Skeletal muscle cell (primary cell): ENCODE measurements at regions not wholly inside any gene's neighbourhood (a gene's known extent, or its start where the extent isn't known, plus 50 kb on each side); places are given as distances from the start of the nearest gene placed in this dataset.
A peak's percentile ranks its signal among the peaks of the same experiment; 100 is the strongest.

Experiments
- DNase-seq: peaks from one replicate; pipeline ENCODE4 v3.0.0-alpha.2; 2010; ENCODE audit warnings: low read depth
- H3K4me3 ChIP-seq: 2 replicates; pipeline ENCODE4 v1.5.1; 2011; ENCODE audit warnings: low read depth, mild to moderate bottlenecking, control low read depth, low read length, moderate library complexity

DNA sequence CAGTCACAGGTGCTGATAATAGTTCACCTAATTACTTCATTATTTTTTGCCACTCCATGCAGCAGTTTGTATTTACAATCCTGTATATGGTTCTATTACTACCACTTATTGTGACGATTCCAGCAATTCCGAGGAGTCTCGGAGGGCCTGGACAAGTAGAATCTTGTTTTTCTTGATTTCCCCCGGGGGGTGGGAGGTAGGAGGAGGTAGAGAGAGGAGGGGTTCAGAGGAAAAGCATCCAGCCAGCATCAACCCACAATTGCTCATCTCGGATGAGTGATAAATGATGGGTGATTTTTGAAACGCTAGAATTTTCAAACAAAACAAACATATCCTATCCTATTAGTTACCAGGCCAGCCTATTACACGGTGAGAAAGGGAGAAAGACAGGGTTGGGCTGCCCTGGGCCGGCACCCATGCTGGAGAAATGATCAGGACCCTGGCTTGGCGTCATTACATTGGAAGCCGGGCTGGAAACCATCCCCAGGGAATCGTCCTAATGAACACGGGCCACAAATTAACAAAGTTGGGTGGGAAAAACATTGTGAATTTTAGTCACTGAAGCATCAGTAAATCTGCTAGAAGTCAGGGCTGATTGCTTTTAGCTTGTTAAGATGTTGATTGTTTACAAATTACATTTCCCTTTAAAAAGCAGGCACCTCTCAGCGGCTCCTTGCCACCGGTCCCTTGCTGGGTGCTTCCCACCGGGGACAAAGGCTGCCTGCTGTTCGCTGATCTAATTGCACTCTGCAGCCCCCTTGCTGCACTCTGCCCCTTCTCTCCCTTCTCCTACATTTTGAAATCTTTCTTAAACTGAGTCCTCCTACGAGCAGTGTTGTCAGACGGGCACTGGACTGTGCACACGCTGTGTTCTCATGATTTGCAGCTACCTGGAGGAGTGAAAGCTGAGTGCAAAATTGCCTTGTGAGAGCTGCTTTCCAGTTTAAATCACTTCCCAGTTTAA, 95.5 kb downstream of the FAM204A start:
- no peak for DNase-seq
- H3K4me3 ChIP-seq: no peak overlapping the region

DNA sequence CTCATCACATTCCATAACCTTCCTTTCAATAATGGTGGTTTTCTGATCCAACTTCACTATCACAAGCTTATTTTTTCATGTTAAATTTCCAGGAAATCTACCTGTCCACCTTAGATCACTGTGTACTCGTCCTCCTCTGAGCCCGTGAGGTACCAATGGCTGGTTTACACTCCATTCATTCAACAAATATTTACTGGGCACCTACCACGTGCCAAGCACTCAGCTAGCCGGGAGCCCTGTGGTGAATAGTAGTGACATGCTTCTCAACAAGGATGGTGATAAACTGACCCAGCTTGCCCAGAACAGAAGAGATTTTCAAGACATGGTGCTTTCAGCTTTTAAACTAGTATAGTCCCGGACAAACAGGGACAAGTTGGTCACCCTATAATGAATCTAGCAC, 98.2 kb downstream of the FAM204A start:
- no peak for DNase-seq
- H3K4me3 ChIP-seq: no peak overlapping the region

DNA sequence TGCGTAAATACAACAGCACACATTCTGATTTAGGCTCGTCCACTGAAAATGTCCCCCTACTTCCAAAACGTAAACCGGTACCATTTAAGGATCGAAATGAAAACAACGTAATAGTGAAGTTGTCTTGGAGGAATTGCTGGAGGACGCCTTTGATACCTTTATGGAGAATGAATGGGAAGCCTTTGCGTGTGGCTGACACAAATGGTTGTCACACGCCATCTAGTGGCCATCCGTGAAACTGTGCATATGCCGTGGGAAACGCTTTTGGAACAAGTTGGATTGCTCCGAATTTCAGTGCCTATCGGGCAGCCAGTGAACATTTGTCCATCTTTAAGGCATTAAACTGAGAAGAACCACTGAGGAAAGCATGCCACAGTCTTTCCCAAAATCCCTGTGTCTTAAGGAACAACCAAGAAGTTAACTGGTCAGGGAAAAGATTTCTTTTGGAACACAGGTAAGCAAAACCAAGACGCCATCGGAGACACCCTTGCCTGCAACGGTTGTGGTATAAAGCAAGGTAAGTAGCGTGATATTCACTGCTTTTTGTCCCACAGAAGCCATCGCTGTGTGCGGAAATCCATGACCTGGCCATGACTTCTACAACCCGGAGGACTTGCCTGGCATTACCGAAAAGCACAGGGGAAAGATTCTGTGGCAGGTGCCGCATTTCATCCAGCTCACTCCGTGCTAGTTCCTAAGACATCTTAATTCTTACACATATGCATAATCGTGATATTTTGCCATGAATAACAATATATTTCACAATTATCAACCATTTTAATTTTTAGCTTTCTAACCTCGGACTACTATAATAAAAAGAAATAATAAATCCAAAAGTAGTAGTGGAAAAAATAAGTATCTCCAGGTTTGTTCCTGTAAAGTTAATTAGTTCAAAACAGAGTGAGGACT, 100.6 kb downstream of the FAM204A start:
- peak; percentile 35 for DNase-seq
- no peak overlapping the region for H3K4me3 ChIP-seq

DNA sequence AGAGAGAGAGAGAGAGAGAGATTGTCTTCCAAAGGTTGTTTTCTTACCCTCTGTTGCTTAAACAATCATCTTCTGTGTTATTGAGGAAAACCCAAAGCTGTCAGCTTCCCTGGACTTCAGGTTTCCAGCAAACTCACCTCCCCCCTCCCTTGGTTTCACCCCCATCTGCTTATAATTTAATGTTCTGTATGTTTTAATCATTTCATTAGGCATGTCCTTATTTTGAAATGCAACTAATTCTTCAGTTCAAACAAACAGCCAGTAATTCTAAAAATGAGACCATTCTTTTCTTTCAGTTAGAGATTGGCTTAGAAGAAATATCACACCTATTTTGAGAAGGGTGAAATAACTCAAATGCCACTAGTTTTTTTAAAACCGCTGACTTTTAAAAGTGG, 102.9 kb downstream of the FAM204A start:
- no peak for DNase-seq
- H3K4me3 ChIP-seq: no peak overlapping the region

DNA sequence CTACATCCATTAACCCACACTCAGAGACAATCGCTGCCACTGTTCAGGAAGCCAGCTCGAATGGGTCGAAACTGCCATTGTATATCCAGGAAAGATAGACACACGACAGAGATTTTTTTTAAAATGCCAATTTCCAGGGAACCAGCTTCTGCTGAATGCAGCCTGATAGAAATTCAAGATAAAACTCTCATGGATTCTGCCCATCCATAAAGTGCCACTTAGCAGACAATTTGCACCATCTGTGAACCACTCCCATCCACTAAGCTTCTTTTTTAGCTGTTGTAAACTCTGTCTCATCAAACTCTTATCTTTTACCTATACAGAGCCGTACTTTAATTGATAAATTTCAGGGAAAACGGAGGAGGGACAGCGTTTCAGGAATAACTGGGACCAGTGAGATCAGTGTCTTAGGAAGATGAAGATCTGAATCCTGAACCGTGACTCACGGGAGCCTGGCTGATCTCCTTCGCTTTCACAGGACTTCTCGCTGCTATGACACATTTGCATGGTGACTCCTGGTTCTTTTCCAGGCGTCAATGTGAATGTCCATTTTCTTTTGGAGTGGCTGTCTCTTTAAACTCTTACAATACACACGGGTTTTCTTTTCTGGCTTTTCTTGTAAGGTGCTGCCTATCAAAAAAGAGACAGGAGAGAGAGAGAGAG, 103.4 kb downstream of the FAM204A start:
- no peak overlapping the region for H3K4me3 ChIP-seq
- no peak for DNase-seq

DNA sequence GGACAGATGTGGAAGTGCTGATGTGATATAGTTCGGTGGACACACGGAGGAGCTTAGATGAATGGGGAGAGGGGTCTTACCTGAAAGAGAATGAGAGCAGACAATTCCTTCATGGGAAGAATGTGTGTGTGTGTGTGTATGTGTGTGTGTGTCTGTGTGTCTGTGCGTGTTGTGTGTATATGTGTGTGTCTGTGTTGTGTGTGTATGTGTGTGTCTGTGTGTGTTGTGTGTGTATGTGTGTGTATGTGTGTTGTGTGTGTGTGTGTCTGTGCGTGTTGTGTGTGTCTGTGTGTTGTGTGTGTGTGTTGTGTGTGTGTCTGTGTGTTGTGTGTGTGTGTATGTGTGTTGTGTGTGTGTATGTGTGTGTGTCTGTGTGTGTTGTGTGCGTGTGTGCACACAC, 104.2 kb downstream of the FAM204A start:
- no peak overlapping the region for H3K4me3 ChIP-seq
- no peak for DNase-seq

DNA sequence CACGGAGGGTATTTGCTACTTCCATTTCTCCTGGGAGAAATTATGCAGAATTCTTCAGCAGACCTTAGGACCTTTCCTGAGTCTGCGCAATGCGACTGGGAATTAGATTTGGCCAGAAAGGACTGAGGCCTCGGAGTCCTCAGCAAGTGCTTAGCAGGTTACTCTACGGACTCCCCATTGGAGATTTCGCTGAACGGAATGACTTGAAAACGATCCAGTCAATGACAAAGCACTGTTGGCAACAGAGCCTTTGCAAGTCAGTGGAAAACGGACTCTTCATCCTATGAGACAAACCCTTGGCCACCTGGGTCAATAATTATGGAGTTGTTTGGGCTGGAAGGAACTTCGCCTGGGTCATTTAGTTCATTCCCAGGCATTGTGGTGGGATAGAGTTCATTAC, 107.4 kb downstream of the FAM204A start:
- DNase-seq: no peak

DNA sequence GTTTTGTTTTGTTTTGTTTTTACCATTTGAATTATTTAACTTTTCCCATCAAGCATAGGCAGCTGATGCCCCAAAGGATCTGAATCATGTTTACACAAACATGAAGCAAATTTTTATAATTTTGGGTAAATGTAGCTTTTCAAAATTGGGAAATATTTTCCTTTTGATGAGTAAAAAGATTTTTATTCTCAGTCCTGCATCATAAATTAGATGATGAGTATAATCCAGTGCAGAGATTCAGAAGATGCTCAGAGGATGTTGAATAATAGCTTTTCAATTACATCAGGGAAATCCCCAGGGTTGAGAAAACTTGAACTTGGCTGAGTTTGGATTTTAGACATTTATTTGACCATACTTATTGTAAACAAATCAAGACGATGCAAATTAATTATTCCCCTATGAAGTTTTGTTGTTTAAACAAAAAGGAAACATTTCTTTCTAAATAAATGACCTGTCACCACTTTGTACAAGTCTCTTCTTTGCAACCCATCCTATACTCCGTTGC, 121.7 kb downstream of the FAM204A start:
- no peak overlapping the region for H3K4me3 ChIP-seq
- no peak for DNase-seq

More for the DNA sequence above, 107.4 kb downstream of the FAM204A start:
- H3K4me3 ChIP-seq: no peak overlapping the region

DNA sequence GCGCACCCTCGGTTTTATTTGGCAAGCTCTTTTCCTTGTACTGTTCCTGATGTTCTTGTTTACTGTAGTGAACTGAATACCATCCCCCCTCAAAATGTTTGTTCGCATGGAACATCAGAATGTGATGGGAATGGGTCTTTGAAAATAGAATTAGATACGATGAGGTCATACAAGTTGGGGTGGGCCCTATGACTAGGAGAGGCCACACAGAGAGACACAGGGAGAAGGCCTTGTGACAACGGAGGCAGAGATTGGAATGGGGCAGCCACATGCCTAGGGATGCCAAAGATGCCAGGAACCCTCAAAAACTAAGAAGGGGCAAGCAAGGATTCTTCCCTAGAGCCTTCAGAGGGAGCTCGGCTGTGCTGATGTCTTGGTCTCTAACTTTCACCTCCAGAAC, 123.6 kb downstream of the FAM204A start:
- DNase-seq: no peak
- H3K4me3 ChIP-seq: no peak overlapping the region

DNA sequence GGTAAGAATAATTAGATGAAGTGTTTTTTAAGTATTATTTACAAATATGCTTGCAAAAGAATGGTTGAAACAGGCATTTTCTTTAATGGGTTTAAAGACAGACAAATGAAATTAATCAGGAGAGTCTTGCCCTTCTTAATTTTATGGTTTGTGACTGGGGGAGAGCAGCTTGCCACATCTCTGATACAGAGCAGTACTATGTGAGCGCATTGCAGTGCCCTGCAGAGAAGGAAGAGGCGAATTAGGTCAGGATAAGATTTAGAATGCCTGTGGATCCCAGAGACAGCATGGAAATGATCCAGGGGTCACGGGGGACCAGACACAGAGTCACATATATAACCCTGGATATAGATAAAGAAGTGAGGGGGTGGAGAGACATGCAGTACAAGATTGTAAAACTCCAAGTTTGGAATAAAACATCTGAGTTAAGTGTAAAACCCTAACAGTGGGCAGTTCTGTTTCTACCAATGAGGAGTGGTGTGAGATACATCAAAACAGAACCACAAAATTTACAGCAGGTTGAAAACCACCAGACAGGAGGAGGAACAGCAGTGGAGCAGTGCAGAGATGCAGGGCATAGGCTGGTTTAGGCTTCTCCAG, 125.5 kb downstream of the FAM204A start:
- DNase-seq: no peak
- H3K4me3 ChIP-seq: no peak overlapping the region

DNA sequence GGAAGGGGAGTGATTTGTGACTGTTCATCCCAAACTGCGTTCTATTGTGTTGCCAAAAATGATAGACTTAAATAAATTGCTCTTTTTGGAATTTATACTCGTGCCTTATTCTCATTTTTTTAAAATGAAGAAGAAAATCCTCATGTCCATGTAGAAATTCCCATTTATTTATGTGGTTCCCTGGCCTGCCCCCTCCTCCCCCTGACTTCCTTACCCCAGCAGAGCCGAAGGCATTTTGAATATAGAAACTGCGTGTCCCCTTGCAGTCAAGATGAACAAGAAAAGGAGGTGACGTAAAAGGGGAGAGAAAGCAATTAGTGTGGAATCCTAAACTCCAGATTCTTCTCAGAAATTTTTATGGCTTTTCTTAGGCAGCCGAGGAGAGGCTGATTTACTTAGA, 126.1 kb downstream of the FAM204A start:
- no peak for DNase-seq
- H3K4me3 ChIP-seq: no peak overlapping the region

DNA sequence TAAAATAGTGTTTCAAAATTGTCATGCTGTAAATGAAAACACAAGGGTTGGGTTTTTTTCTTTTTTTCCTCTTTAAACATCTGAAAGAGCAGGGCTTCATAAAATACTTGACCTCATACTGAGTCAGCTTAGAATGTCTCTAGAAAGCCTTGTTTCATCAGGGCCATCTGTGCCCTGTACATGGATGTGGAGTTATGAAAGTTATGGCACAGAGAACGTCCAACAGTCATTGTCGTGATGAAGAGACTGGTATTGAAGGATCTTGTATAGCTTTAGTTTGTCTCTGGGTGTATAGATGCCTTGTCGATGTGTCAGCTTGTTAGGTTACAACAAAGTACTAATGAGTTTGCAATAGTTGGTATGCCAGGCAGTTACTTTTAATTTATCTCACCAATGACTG, 127.3 kb downstream of the FAM204A start:
- H3K4me3 ChIP-seq: no peak overlapping the region
- DNase-seq: no peak

DNA sequence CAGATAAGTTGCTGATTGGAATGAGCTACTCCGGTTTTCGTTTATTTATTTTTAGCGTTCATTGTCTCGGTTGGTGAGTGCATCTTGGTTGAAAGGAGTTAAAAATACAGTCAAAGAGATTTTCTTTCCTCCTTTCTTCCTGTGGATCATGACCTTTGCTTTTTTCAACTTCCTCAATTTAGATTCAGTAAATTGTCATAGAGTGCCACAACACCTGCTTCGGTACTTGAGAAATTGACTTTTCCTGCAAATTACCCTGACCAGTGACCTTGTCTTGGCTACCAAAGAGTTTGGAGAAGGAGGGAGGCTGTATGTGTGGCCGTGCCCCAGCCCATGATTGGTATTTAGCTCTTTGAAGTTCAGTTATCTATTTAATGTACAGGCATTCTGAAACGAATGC, 128.7 kb downstream of the FAM204A start:
- DNase-seq: no peak
- H3K4me3 ChIP-seq: no peak overlapping the region

DNA sequence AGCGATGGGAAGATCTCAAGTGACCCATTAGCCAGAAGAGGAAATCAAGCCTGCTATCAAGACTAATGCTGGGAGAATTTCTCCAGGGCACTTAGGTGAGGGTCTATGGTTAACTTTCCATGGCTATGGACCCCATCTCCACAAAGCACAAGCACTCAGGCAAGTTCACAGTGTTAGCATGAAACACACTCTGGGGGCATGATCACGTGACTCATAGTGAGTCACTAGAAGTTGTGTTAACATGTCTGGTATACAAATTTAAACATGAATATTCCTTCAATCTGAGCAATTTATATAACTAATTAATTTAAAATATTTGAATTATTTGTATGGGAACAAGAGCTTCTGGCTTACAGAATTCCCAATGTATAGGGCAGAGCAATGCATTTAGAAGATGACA, 131.8 kb downstream of the FAM204A start:
- H3K4me3 ChIP-seq: no peak overlapping the region
- DNase-seq: peak; percentile 4

DNA sequence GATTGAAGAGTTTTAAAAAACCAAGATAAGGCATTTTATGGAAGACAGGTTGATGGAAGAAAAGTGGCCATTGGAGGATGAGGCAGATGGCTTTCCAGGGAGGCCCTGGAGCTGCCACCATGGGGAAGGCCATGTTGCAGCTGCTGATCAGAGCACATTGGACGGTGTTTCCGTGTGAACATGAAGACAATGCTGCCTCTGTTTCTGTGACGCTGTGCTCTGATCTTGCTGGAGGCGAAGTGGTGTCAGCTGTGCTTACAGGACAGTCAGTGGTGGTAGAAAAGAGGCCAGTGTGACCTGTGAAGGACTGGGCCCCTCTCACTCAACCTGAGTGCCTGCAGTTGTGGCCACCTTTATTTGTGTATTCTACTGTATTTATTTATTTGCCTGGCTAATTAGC, 132.9 kb downstream of the FAM204A start:
- DNase-seq: no peak

DNA sequence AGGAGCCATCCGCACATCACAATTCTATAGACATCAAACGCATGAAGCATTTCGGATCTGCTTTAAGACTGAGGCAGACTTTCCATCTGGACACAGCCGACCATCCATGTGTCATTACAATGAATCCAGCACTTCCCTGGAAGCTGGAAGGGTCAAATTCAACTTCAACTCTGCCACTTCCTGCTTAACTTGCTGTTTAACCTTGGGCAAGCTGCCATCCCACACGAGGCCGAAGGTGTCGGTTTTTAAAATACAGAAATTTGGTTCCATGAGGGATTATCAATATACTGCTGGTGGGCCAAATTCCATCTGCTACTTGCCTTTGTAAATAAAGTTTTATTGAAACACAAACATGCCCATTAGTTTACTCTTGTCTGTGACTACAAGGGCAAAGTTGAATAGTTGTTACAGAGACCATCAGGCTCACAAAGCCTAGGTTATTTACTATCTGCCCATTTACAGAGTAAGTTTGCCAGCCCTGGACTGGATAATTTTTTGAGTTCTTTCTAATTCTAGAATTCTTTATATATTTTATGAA, 134.6 kb downstream of the FAM204A start:
- no peak for DNase-seq
- no peak overlapping the region for H3K4me3 ChIP-seq

More for the DNA sequence above, 132.9 kb downstream of the FAM204A start:
- no peak overlapping the region for H3K4me3 ChIP-seq

DNA sequence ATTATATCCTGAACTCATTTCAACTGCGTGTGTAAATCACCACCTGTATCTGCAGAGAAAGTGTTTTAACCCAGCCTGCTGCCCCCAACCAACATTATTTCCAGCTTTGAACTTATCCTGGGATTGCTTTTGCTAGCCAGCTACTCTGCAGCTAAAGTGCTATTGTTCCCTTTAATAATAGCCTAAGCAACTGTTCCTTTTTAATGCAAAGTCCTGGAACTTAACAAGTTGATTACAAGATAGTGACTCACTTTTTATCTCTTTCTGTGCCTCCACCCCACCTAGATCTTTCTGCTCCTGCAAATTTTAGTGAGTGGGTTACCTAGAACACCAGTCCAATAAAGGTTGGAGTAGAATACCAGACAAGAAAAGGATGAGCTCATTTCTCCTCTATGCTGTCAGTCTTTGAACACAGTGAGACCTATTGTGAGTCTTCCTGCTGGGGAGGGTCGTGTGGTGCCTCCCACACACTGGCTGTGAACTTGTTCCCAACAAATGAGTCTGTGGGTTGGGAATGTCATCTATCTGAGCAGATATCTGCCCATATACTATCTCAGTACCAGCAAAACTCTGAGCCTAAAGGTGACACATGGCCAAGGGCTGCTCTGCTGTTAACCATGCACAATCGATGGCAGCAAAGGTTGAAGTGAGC, 137.7 kb downstream of the FAM204A start:
- H3K4me3 ChIP-seq: no peak overlapping the region
- DNase-seq: no peak

DNA sequence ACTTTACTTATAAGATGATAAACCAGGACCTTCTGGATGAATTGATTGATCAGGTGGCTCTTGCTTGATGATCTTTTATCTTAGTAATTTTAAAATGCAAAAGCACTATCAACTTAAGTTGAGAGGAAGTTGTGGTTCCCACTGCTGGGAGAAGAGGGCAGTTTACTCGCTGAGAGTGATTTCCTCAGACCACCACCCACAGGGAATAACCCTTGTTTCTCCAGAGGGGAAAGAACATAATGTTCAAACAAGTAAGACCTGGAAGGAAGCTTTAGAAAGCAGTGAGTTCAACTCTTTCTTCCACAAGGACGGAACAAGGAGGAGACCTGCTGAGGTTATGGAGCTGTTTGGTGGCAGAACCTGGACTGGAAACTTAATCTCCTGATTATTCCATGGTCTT, 138.7 kb downstream of the FAM204A start:
- H3K4me3 ChIP-seq: no peak overlapping the region
- no peak for DNase-seq

DNA sequence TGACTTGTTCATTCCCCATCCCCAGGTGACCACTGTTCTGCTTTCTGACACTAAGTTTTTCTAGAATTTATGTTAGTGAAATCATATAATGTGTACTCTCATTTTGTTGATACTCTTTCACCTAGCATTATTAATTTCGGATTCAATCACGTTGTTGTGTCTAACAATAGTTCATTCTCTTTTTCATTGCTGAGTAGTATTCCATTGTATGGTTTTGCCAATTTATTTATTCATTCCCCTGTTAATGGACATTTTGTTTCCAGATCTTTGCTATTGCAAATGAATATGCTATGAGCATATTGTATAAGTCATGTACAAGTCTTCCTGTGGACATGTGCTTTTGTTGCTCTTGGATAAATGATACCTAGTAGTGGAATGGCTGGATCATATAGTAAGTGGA, 146.4 kb downstream of the FAM204A start:
- H3K4me3 ChIP-seq: no peak overlapping the region
- DNase-seq: no peak
